ENCODE measurements at regions not wholly inside any gene's neighbourhood (a gene's known extent, or its start where the extent isn't known, plus 50 kb on each side); places are given as distances from the start of the nearest gene placed in this dataset.
"Not testable (repeated sequence)": the region's sequence is repeated elsewhere in the genome, so short reads cannot be mapped to it uniquely, and the experiment has no call there.

- TF ChIP-seq CTCF (IDR thresholded peaks at IDR 0.05; ENCODE audit: control extremely low read depth, extremely low read depth, low read depth, missing control alignments) = no peak
- POLR2A ChIA-PET = no interaction called here
- CTCF ChIA-PET = interaction anchor here (1.2 kb wide), 1 partner anchor 14 kb away, joined by 5 read pairs; no protein-coding TSS in a partner anchor
- DNase-seq (ENCODE audit: extremely low spot score) = no peak
These were observed 315.4 kb upstream of the LRRC3B start for GRCh38 chr3:26307192-26307591.

- no peak for DNase-seq (ENCODE audit: extremely low spot score)
- CTCF ChIA-PET = interaction anchor here (1.2 kb wide), 1 partner anchor 15 kb away, joined by 5 read pairs; no protein-coding TSS in a partner anchor
- TF ChIP-seq CTCF (IDR thresholded peaks at IDR 0.05; ENCODE audit: control extremely low read depth, extremely low read depth, low read depth, missing control alignments) = no peak
- POLR2A ChIA-PET = no interaction called here
These were observed 314.8 kb upstream of the LRRC3B start for GRCh38 chr3:26307787-26308186.

GRCh38 chr3:26308454-26308853, 314.1 kb upstream of the LRRC3B start:
- ChIA-PET CTCF (interaction anchor here (1.1 to 1.2 kb wide), 2 partner anchors 9 to 15 kb away, joined by 4 to 5 read pairs; no protein-coding TSS in a partner anchor), POLR2A (no interaction called here)
- TF ChIP-seq CTCF (IDR thresholded peaks at IDR 0.05; ENCODE audit: control extremely low read depth, extremely low read depth, low read depth, missing control alignments) = no peak
- DNase-seq (ENCODE audit: extremely low spot score) = no peak

GRCh38 chr3:26309536-26309935, 313.0 kb upstream of the LRRC3B start:
- POLR2A ChIA-PET; DNase-seq (ENCODE audit: extremely low spot score): not testable (repeated sequence)
- CTCF ChIA-PET = interaction anchor here (1.1 kb wide), 1 partner anchor 10 kb away, joined by 4 read pairs; no protein-coding TSS in a partner anchor

- ChIA-PET POLR2A (no interaction called here), CTCF (no interaction called here)
- DNase-seq (ENCODE audit: extremely low spot score) = no peak
- TF ChIP-seq CTCF (IDR thresholded peaks at IDR 0.05; ENCODE audit: control extremely low read depth, extremely low read depth, low read depth, missing control alignments) = no peak
These were observed 309.8 kb upstream of the LRRC3B start for GRCh38 chr3:26312816-26313215.

- POLR2A ChIA-PET = no interaction called here
- DNase-seq (ENCODE audit: extremely low spot score) = no peak
- TF ChIP-seq CTCF (IDR thresholded peaks at IDR 0.05; ENCODE audit: control extremely low read depth, extremely low read depth, low read depth, missing control alignments) = no peak
- CTCF ChIA-PET = no interaction called here
These were observed 306.1 kb upstream of the LRRC3B start for GRCh38 chr3:26316472-26316871.

- POLR2A ChIA-PET; DNase-seq (ENCODE audit: extremely low spot score); CTCF ChIA-PET: not testable (repeated sequence)
These were observed 298.8 kb upstream of the LRRC3B start for GRCh38 chr3:26323741-26324140.

GRCh38 chr3:26340001-26340400, 282.6 kb upstream of the LRRC3B start:
- DNase-seq (ENCODE audit: extremely low spot score) = no peak
- ChIA-PET CTCF (no interaction called here), POLR2A (no interaction called here)
- TF ChIP-seq CTCF (IDR thresholded peaks at IDR 0.05; ENCODE audit: control extremely low read depth, extremely low read depth, low read depth, missing control alignments) = no peak
